ENCODE measurements at regions not wholly inside any gene's neighbourhood (a gene's known extent, or its start where the extent isn't known, plus 50 kb on each side); places are given as distances from the start of the nearest gene placed in this dataset.

DNA sequence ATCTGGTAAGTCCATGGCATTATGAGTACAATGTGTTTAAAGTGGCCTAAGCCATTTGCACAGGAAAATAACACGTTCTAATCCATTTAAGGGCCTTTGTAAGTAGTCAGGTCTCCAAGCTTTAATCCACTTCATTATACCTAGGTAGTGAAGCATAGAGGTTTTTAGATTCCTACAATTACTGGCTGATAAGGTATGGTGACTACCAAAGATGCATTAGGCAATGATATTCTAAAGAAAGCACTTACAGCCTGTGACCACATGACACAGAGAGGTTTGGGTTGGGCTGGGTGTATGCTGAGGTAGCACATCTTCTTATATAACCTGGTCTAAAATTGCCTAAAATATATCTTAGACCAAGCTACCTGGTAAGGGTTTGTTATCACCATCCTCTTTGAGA is 504.4 kb downstream of the TFAP2B start:
- TF ChIP-seq, protein P1, sequence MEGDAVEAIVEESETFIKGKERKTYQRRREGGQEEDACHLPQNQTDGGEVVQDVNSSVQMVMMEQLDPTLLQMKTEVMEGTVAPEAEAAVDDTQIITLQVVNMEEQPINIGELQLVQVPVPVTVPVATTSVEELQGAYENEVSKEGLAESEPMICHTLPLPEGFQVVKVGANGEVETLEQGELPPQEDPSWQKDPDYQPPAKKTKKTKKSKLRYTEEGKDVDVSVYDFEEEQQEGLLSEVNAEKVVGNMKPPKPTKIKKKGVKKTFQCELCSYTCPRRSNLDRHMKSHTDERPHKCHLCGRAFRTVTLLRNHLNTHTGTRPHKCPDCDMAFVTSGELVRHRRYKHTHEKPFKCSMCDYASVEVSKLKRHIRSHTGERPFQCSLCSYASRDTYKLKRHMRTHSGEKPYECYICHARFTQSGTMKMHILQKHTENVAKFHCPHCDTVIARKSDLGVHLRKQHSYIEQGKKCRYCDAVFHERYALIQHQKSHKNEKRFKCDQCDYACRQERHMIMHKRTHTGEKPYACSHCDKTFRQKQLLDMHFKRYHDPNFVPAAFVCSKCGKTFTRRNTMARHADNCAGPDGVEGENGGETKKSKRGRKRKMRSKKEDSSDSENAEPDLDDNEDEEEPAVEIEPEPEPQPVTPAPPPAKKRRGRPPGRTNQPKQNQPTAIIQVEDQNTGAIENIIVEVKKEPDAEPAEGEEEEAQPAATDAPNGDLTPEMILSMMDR (optimal IDR thresholded peaks at IDR 0.05 in 1 of 3, IDR thresholded peaks at IDR 0.05 in 1 of 3, conservative IDR thresholded peaks at IDR 0.05 in 1 of 3; ENCODE audit: extremely low read depth in 1 of 3, insufficient read depth in 2 of 3, low read length in 3 of 3): no peak
- TF ChIP-seq EZH2 (IDR thresholded peaks at IDR 0.05; ENCODE audit: low read length): no peak

Data from keratinocyte (primary cell).